Left ventricle myocardium inferior (tissue), 1 donor: ENCODE measurements at regions not wholly inside any gene's neighbourhood (a gene's known extent, or its start where the extent isn't known, plus 50 kb on each side); places are given as distances from the start of the nearest gene placed in this dataset.
A peak's percentile ranks its signal among the peaks of the same experiment; 100 is the strongest.
"Not testable (repeated sequence)": the region's sequence is repeated elsewhere in the genome, so short reads cannot be mapped to it uniquely, and the experiment has no call there.

Source experiments
- DNase-seq: peaks from one replicate; pipeline ENCODE4 v3.0.0-alpha.2; 2020
- H3K27ac ChIP-seq: fragments of 200-600 bp; replicated peaks from 2 replicates; pipeline ENCODE4 v1.8.0; 2021
- H3K27me3 ChIP-seq: fragments of 200-600 bp; 2 replicates; pipeline ENCODE4 v1.8.0; 2021; ENCODE audit warnings: low read depth
- H3K36me3 ChIP-seq: fragments of 200-600 bp; 2 replicates; pipeline ENCODE4 v1.8.0; 2021
- H3K4me1 ChIP-seq: fragments of 200-600 bp; 2 replicates; pipeline ENCODE4 v1.8.0; 2021
- H3K4me3 ChIP-seq: fragments of 200-600 bp; 2 replicates; pipeline ENCODE4 v1.8.0; 2021; ENCODE audit warnings: mild to moderate bottlenecking, moderate library complexity
- H3K9me3 ChIP-seq: fragments of 200-600 bp; replicated peaks from 2 replicates; pipeline ENCODE4 v1.8.0; 2021
- CTCF ChIP-seq: fragments of 200-600 bp; IDR thresholded peaks from 2 replicates; pipeline ENCODE4 v1.8.0; 2021; ENCODE audit warnings: antibody characterized with exemption, mild to moderate bottlenecking, borderline replicate concordance
- intact Hi-C: fragments of 100-400 bp; cut with micrococcal nuclease; formaldehyde crosslinking; loops from one replicate; pipeline ENCODE4 v1.11.0; 2022
- donor health status: DM: no; HTN: yes; CAD: no; lungs with severe emphysema.

- intact Hi-C loops = loop anchor here (5.0 kb wide), 1 partner anchor 505 kb away; no protein-coding TSS in a partner anchor
- no peaks in the 10 kb centered on the region for H3K4me1 ChIP-seq
- no peak overlapping the region for H3K27ac ChIP-seq
- no peak for TF ChIP-seq CTCF
- no peaks in the 10 kb centered on the region for H3K36me3 ChIP-seq
- H3K27me3 ChIP-seq = no peaks in the 10 kb centered on the region
- no peak for DNase-seq
- H3K9me3 ChIP-seq = no peaks in the 10 kb centered on the region
- no peak overlapping the region for H3K4me3 ChIP-seq
These were observed 265.9 kb upstream of the FAM78B start for GRCh38 chr1:166432655-166433054.

- not testable (repeated sequence) for DNase-seq, H3K4me1 ChIP-seq, H3K9me3 ChIP-seq
These were observed 266.9 kb upstream of the FAM78B start for GRCh38 chr1:166433404-166434304.

GRCh38 chr1:166457700-166458099 lies 290.9 kb upstream of the FAM78B start:
- no peak for DNase-seq
- Histone ChIP-seq H3K9me3 (no peaks in the 10 kb centered on the region), H3K36me3 (no peaks in the 10 kb centered on the region), H3K4me3 (no peak overlapping the region), H3K4me1 (no peaks in the 10 kb centered on the region), H3K27ac (no peak overlapping the region), H3K27me3 (no peaks in the 10 kb centered on the region)
- intact Hi-C loops = no loop called here
- TF ChIP-seq CTCF = no peak

More at GRCh38 chr1:166433404-166434304, 266.9 kb upstream of the FAM78B start:
- intact Hi-C loops = loop anchor here (5.0 kb wide), 1 partner anchor 506 kb away; no protein-coding TSS in a partner anchor
- H3K27ac ChIP-seq, H3K27me3 ChIP-seq, H3K4me3 ChIP-seq, H3K36me3 ChIP-seq: not testable (repeated sequence)
- peak; percentile 57 for TF ChIP-seq CTCF

GRCh38 chr1:166464333-166464732 lies 297.5 kb upstream of the FAM78B start:
- Histone ChIP-seq H3K4me1 (no peaks in the 10 kb centered on the region), H3K36me3 (no peaks in the 10 kb centered on the region)

GRCh38 chr1:166470014-166470413 lies 303.2 kb upstream of the FAM78B start:
- Histone ChIP-seq H3K27me3 (peaks cover 12% of the 10 kb centered on the region), H3K9me3 (peaks cover 9% of the 10 kb centered on the region), H3K4me1 (no peaks in the 10 kb centered on the region), H3K36me3 (no peaks in the 10 kb centered on the region), H3K4me3 (no peak overlapping the region), H3K27ac (no peak overlapping the region)
- intact Hi-C loops = no loop called here
- DNase-seq = no peak
- TF ChIP-seq CTCF = no peak

More at GRCh38 chr1:166464333-166464732, 297.5 kb upstream of the FAM78B start:
- no peak overlapping the region for H3K27ac ChIP-seq
- no peak for DNase-seq
- H3K27me3 ChIP-seq = no peaks in the 10 kb centered on the region
- H3K4me3 ChIP-seq = no peak overlapping the region
- intact Hi-C loops = no loop called here
- TF ChIP-seq CTCF = no peak
- H3K9me3 ChIP-seq = peaks cover 19% of the 10 kb centered on the region
